ENCODE measurements at regions not wholly inside any gene's neighbourhood (a gene's known extent, or its start where the extent isn't known, plus 50 kb on each side); places are given as distances from the start of the nearest gene placed in this dataset.

- H3K4me3 Mint-ChIP-seq (ENCODE audit: unreplicated experiment), result no peak overlapping the region
- no peaks in the 10 kb centered on the region for H3K9me3 Mint-ChIP-seq (ENCODE audit: unreplicated experiment)
- peak; percentile 23 for DNase-seq (ENCODE audit: extremely low spot score, unreplicated experiment)
- peaks cover 13% of the 10 kb centered on the region for H3K4me1 Mint-ChIP-seq (ENCODE audit: unreplicated experiment)
- H3K36me3 Mint-ChIP-seq (ENCODE audit: unreplicated experiment), result no peaks in the 10 kb centered on the region
- no peak overlapping the region for H3K27ac Mint-ChIP-seq (ENCODE audit: unreplicated experiment)
- TF ChIP-seq, protein P1, sequence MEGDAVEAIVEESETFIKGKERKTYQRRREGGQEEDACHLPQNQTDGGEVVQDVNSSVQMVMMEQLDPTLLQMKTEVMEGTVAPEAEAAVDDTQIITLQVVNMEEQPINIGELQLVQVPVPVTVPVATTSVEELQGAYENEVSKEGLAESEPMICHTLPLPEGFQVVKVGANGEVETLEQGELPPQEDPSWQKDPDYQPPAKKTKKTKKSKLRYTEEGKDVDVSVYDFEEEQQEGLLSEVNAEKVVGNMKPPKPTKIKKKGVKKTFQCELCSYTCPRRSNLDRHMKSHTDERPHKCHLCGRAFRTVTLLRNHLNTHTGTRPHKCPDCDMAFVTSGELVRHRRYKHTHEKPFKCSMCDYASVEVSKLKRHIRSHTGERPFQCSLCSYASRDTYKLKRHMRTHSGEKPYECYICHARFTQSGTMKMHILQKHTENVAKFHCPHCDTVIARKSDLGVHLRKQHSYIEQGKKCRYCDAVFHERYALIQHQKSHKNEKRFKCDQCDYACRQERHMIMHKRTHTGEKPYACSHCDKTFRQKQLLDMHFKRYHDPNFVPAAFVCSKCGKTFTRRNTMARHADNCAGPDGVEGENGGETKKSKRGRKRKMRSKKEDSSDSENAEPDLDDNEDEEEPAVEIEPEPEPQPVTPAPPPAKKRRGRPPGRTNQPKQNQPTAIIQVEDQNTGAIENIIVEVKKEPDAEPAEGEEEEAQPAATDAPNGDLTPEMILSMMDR (IDR thresholded peaks at IDR 0.05), result no peak
- H3K27me3 Mint-ChIP-seq (ENCODE audit: unreplicated experiment), result peaks cover 5% of the 10 kb centered on the region
Measured at GRCh38 chr13:99133848-99134247, 66.8 kb upstream of the UBAC2 start.

DNA sequence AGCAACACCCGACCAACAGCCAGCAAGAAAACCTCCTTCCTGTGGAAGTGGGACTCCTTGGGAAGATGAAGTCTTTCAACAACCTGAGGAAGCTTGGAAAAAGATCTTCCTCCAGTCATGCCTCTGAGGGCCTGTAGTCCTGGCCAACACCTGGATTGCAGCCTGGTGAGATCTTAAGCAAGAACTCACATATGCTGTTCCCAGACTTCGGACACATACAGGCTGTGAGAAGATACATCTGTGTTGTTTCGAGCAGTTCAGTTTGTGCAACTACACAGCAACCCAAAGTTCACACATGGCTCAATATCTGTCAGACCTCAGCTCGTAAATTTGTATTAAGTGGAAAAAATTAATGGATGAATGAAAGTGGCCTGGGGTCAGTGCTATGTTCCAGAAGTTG is 65.1 kb upstream of the UBAC2 start:
- TF ChIP-seq, protein P1 (IDR thresholded peaks at IDR 0.05), result no peak
- peak; percentile 48 for DNase-seq (ENCODE audit: extremely low spot score, unreplicated experiment)
- no peaks in the 10 kb centered on the region for H3K9me3 Mint-ChIP-seq (ENCODE audit: unreplicated experiment)

GRCh38 chr13:99136427-99136954 is 64.2 kb upstream of the UBAC2 start:
- TF ChIP-seq, protein P1 (IDR thresholded peaks at IDR 0.05), result no peak
- peaks cover 11% of the 10 kb centered on the region for H3K27me3 Mint-ChIP-seq (ENCODE audit: unreplicated experiment)
- no peaks in the 10 kb centered on the region for H3K9me3 Mint-ChIP-seq (ENCODE audit: unreplicated experiment)
- H3K36me3 Mint-ChIP-seq (ENCODE audit: unreplicated experiment), result no peaks in the 10 kb centered on the region
- H3K4me3 Mint-ChIP-seq (ENCODE audit: unreplicated experiment), result no peak overlapping the region
- H3K4me1 Mint-ChIP-seq (ENCODE audit: unreplicated experiment), result peaks cover 13% of the 10 kb centered on the region
- peak; percentile 73 for DNase-seq (ENCODE audit: extremely low spot score, unreplicated experiment)
- H3K27ac Mint-ChIP-seq (ENCODE audit: unreplicated experiment), result no peak overlapping the region

More for the DNA sequence above, 65.1 kb upstream of the UBAC2 start:
- Mint-ChIP-seq H3K4me1 (ENCODE audit: unreplicated experiment) (peaks cover 13% of the 10 kb centered on the region), H3K27ac (ENCODE audit: unreplicated experiment) (no peak overlapping the region), H3K27me3 (ENCODE audit: unreplicated experiment) (peaks cover 11% of the 10 kb centered on the region), H3K4me3 (ENCODE audit: unreplicated experiment) (no peak overlapping the region), H3K36me3 (ENCODE audit: unreplicated experiment) (no peaks in the 10 kb centered on the region)

- Mint-ChIP-seq H3K4me1 (ENCODE audit: unreplicated experiment) (no peaks in the 10 kb centered on the region), H3K9me3 (ENCODE audit: unreplicated experiment) (no peaks in the 10 kb centered on the region), H3K36me3 (ENCODE audit: unreplicated experiment) (no peaks in the 10 kb centered on the region)
Measured at GRCh38 chr13:99140831-99141230, 59.8 kb upstream of the UBAC2 start.

GRCh38 chr13:99143904-99144303 is 56.8 kb upstream of the UBAC2 start:
- Mint-ChIP-seq H3K4me1 (ENCODE audit: unreplicated experiment) (no peaks in the 10 kb centered on the region), H3K27me3 (ENCODE audit: unreplicated experiment) (peaks cover 5% of the 10 kb centered on the region), H3K4me3 (ENCODE audit: unreplicated experiment) (no peak overlapping the region), H3K9me3 (ENCODE audit: unreplicated experiment) (no peaks in the 10 kb centered on the region), H3K27ac (ENCODE audit: unreplicated experiment) (no peak overlapping the region), H3K36me3 (ENCODE audit: unreplicated experiment) (no peaks in the 10 kb centered on the region)
- TF ChIP-seq, protein P1 (IDR thresholded peaks at IDR 0.05), result no peak
- DNase-seq (ENCODE audit: extremely low spot score, unreplicated experiment), result no peak

More at GRCh38 chr13:99140831-99141230, 59.8 kb upstream of the UBAC2 start:
- TF ChIP-seq, protein P1 (IDR thresholded peaks at IDR 0.05), result no peak
- Mint-ChIP-seq H3K27me3 (ENCODE audit: unreplicated experiment) (peaks cover 5% of the 10 kb centered on the region), H3K27ac (ENCODE audit: unreplicated experiment) (no peak overlapping the region), H3K4me3 (ENCODE audit: unreplicated experiment) (no peak overlapping the region)
- no peak for DNase-seq (ENCODE audit: extremely low spot score, unreplicated experiment)

Measured in osteocyte (in vitro differentiated cells).